ENCODE measurements at regions not wholly inside any gene's neighbourhood (a gene's known extent, or its start where the extent isn't known, plus 50 kb on each side); places are given as distances from the start of the nearest gene placed in this dataset.
A peak's percentile ranks its signal among the peaks of the same experiment; 100 is the strongest.

GRCh38 chr4:123816462-123816861 is 419.9 kb downstream of the SPRY1 start:
- H3K36me3 ChIP-seq (ENCODE audit: insufficient read depth in 1 of 2, low read depth in 1 of 2): no peaks in the 10 kb centered on the region
- H3K27ac ChIP-seq: peak overlapping the region; percentile 38
- intact Hi-C loops (cut with DNase I): no loop called here
- H3K4me3 ChIP-seq: no peak overlapping the region
- TF ChIP-seq, protein P1, sequence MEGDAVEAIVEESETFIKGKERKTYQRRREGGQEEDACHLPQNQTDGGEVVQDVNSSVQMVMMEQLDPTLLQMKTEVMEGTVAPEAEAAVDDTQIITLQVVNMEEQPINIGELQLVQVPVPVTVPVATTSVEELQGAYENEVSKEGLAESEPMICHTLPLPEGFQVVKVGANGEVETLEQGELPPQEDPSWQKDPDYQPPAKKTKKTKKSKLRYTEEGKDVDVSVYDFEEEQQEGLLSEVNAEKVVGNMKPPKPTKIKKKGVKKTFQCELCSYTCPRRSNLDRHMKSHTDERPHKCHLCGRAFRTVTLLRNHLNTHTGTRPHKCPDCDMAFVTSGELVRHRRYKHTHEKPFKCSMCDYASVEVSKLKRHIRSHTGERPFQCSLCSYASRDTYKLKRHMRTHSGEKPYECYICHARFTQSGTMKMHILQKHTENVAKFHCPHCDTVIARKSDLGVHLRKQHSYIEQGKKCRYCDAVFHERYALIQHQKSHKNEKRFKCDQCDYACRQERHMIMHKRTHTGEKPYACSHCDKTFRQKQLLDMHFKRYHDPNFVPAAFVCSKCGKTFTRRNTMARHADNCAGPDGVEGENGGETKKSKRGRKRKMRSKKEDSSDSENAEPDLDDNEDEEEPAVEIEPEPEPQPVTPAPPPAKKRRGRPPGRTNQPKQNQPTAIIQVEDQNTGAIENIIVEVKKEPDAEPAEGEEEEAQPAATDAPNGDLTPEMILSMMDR (IDR thresholded peaks at IDR 0.05): no peak
- H3K4me1 ChIP-seq: peaks cover 20% of the 10 kb centered on the region
- H3K9me3 ChIP-seq: no peaks in the 10 kb centered on the region
- H3K27me3 ChIP-seq (ENCODE audit: insufficient read depth in 3 of 3, low read length in 2 of 3): no peaks in the 10 kb centered on the region
- DNase-seq (no peak), ATAC-seq (peak; percentile 12 to 50 (median 48))
- 22 to 33% (median 33%) methylated on average over 2 of the region's 2 CpGs for WGBS, 3 donors

DNA sequence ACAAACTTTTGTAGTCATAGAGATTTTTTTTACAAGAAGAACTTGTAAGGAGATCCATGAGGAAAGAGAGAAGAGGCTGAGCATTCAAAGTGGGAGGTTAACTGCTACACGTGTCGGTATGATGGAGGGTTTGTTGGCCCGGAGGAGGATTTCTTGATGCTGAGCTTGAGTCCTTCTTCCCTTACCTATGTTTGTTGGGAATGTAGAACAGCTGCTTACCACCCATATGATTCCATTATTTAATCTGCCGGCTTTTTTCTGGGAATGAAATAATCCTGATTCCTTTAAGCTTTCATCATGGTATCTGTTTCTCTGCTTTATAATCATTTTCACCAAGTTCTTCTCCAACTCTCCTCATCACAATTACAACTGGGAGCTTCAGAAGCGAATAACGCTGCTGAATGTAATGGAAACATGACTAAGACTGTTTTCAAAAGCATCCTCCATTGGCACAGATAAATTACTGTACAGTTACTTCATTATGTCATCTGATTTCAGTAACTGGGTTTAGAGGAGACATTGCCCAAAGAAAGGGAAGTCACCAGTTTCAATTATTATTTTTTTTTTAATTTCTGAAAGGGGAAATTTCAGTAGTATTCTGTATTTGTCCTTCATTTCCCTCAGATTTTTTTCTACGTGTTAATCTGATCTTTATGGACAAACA is 420.6 kb downstream of the SPRY1 start:
- TF ChIP-seq, protein P1 (IDR thresholded peaks at IDR 0.05): no peak
- H3K9me3 ChIP-seq: no peaks in the 10 kb centered on the region
- peak in 1 of 4 donors; percentile 36 for ATAC-seq

GRCh38 chr4:123819362-123820035 is 422.9 kb downstream of the SPRY1 start:
- Histone ChIP-seq H3K9me3 (no peaks in the 10 kb centered on the region), H3K27me3 (ENCODE audit: insufficient read depth in 3 of 3, low read length in 2 of 3) (no peaks in the 10 kb centered on the region), H3K4me3 (no peak overlapping the region), H3K4me1 (peaks cover 8% of the 10 kb centered on the region), H3K36me3 (ENCODE audit: insufficient read depth in 1 of 2, low read depth in 1 of 2) (no peaks in the 10 kb centered on the region), H3K27ac (no peak overlapping the region)
- ATAC-seq (peak in 1 of 4 donors; percentile 31), DNase-seq (no peak)
- intact Hi-C loops (cut with DNase I): no loop called here
- TF ChIP-seq, protein P1 (IDR thresholded peaks at IDR 0.05): no peak

More for the DNA sequence above, 420.6 kb downstream of the SPRY1 start:
- Histone ChIP-seq H3K4me1 (peaks cover 20% of the 10 kb centered on the region), H3K27ac (peak overlapping the region; percentile 38), H3K36me3 (ENCODE audit: insufficient read depth in 1 of 2, low read depth in 1 of 2) (no peaks in the 10 kb centered on the region), H3K4me3 (no peak overlapping the region), H3K27me3 (ENCODE audit: insufficient read depth in 3 of 3, low read length in 2 of 3) (no peaks in the 10 kb centered on the region)
- intact Hi-C loops (cut with DNase I): no loop called here
- WGBS, 3 donors: 49 to 56% (median 53%) methylated on average over 7 of the region's 7 CpGs
- DNase-seq: no peak

GRCh38 chr4:123821861-123822260 is 425.3 kb downstream of the SPRY1 start:
- TF ChIP-seq, protein P1 (IDR thresholded peaks at IDR 0.05): no peak
- no peak for DNase-seq
- ATAC-seq: no peak
- Histone ChIP-seq H3K4me3 (no peak overlapping the region), H3K27me3 (ENCODE audit: insufficient read depth in 3 of 3, low read length in 2 of 3) (no peaks in the 10 kb centered on the region), H3K9me3 (no peaks in the 10 kb centered on the region), H3K27ac (no peak overlapping the region), H3K4me1 (no peaks in the 10 kb centered on the region), H3K36me3 (ENCODE audit: insufficient read depth in 1 of 2, low read depth in 1 of 2) (no peaks in the 10 kb centered on the region)
- intact Hi-C loops (cut with DNase I): no loop called here

Data from psoas muscle (tissue), 7 donors.